Gastroesophageal sphincter (tissue), 3 donors: ENCODE measurements at regions not wholly inside any gene's neighbourhood (a gene's known extent, or its start where the extent isn't known, plus 50 kb on each side); places are given as distances from the start of the nearest gene placed in this dataset.

ENCODE experiments used
- EP300 ChIP-seq: sonication (generic); formaldehyde crosslinking; IDR thresholded peaks from one replicate; pipeline ENCODE4 v1.6.1; 2017; ENCODE audit warnings: antibody characterized with exemption, mild to moderate bottlenecking
- POLR2A ChIP-seq, 2 donors: fragments of 450-650 bp; IDR thresholded peaks; one replicate each; pipeline ENCODE4 v1.6.1; 2017; ENCODE audit warnings: antibody characterized with exemption in 2 of 2, mild to moderate bottlenecking in 2 of 2, moderate library complexity in 1 of 2
- POLR2AphosphoS5 ChIP-seq: sonication (generic); formaldehyde crosslinking; IDR thresholded peaks from one replicate; pipeline ENCODE4 v1.6.1; 2017; ENCODE audit warnings: antibody characterized with exemption
- TF ChIP-seq, protein P1 (sequence below), 4 experiments: fragments of 200-600 bp in 2 of 4; fragments of 450-650 bp in 2 of 4; sonication (generic) in 1 of 4; IDR thresholded peaks; one replicate each; pipeline ENCODE4 v1.5.1; 2017 to 2019; ENCODE audit warnings: antibody characterized with exemption in 4 of 4, mild to moderate bottlenecking in 2 of 4, moderate library complexity in 2 of 4

DNA sequence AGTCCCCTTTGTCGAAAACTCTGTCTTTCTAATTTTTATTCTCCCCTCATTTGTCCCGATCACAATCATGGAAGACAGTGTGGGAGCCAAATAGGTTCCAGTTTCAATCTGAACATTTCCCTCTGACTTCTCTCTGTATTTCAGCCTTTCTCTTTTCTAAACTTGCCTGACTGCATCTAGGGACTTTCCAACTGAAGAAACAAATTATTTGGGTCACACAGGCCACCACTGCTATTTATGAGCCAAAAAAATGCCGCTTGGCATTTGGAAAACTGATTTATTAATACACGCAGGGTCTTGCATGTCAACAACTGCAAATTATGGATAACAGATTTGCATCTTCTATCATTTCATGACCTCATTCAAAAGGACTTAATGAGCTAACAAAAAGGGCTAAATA is 55.2 kb upstream of the ELAC2 start:
- TF ChIP-seq EP300 = no peak
- TF ChIP-seq, protein P1, sequence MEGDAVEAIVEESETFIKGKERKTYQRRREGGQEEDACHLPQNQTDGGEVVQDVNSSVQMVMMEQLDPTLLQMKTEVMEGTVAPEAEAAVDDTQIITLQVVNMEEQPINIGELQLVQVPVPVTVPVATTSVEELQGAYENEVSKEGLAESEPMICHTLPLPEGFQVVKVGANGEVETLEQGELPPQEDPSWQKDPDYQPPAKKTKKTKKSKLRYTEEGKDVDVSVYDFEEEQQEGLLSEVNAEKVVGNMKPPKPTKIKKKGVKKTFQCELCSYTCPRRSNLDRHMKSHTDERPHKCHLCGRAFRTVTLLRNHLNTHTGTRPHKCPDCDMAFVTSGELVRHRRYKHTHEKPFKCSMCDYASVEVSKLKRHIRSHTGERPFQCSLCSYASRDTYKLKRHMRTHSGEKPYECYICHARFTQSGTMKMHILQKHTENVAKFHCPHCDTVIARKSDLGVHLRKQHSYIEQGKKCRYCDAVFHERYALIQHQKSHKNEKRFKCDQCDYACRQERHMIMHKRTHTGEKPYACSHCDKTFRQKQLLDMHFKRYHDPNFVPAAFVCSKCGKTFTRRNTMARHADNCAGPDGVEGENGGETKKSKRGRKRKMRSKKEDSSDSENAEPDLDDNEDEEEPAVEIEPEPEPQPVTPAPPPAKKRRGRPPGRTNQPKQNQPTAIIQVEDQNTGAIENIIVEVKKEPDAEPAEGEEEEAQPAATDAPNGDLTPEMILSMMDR (IDR thresholded peaks at IDR 0.05) = no peak
- no peak for TF ChIP-seq POLR2AphosphoS5
- no peak for TF ChIP-seq POLR2A (IDR thresholded peaks at IDR 0.05)
